H1 (cell line): ENCODE measurements at regions not wholly inside any gene's neighbourhood (a gene's known extent, or its start where the extent isn't known, plus 50 kb on each side); places are given as distances from the start of the nearest gene placed in this dataset.

Source experiments
- FOSL1 ChIP-seq: IDR thresholded peaks from 2 replicates; pipeline ENCODE4 v1.6.1; 2011; ENCODE audit warnings: mild to moderate bottlenecking, low read depth, low read length, moderate library complexity; ENCODE audit not compliant: insufficient read depth

GRCh38 chr15:61651267-61651666 is 409.0 kb downstream of the VPS13C start (continued):
- no peak for TF ChIP-seq FOSL1
- TF ChIP-seq, all 59 proteins: peak for 0
